GM19395 (cell line): ENCODE measurements at regions not wholly inside any gene's neighbourhood (a gene's known extent, or its start where the extent isn't known, plus 50 kb on each side); places are given as distances from the start of the nearest gene placed in this dataset.
"Not testable (repeated sequence)": the region's sequence is repeated elsewhere in the genome, so short reads cannot be mapped to it uniquely, and the experiment has no call there.

ENCODE experiments used
- ATAC-seq: cut with Tn5 transposase; IDR thresholded peaks from one replicate; pipeline ENCODE4 v1.9.1; 2021; ENCODE audit warnings: mild to moderate bottlenecking, moderate library complexity; ENCODE audit not compliant: unreplicated experiment

- ATAC-seq: not testable (repeated sequence)
Measured at GRCh38 chr4:3954540-3955320, 188.5 kb downstream of the ADRA2C start.

- ATAC-seq: peak; percentile 100
Measured at GRCh38 chr4:3955321-3956164, 189.4 kb downstream of the ADRA2C start.

DNA sequence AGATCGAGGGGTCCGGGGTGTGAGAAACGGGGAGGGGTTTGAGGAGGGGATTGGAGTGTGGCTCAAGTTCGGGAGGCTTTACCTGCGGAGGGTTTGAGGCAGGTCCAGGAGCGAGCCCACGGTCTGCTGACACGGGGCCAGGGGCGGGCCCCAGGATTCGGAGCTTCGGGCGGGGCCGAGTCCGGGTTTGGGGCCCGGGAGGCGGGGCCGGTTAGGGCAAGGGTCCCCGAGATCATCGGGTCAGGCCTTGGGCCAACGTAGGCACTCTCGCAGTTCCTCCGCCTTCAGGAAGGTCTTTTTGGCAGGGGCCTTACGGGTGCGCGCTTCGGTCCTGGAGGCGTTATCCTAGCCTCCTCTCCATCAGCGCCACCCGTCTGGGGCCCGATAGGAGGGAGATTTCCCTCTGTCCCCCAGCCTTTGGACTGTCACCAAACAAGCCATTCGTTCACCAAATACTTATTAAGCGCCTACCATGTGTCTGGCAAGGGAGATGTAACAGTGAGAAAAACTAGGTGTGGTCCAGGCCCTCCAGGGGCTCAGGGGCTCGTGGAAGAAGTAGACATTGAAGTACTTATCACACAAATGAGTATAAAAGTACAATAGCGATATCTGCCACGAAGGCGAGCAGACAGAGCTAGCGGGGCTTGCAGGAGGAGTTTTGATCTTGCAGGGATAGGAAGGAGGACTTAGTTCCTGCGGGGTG is 190.1 kb downstream of the ADRA2C start:
- not testable (repeated sequence) for ATAC-seq

- ATAC-seq: not testable (repeated sequence)
Measured at GRCh38 chr4:3961091-3961672, 195.0 kb downstream of the ADRA2C start.

DNA sequence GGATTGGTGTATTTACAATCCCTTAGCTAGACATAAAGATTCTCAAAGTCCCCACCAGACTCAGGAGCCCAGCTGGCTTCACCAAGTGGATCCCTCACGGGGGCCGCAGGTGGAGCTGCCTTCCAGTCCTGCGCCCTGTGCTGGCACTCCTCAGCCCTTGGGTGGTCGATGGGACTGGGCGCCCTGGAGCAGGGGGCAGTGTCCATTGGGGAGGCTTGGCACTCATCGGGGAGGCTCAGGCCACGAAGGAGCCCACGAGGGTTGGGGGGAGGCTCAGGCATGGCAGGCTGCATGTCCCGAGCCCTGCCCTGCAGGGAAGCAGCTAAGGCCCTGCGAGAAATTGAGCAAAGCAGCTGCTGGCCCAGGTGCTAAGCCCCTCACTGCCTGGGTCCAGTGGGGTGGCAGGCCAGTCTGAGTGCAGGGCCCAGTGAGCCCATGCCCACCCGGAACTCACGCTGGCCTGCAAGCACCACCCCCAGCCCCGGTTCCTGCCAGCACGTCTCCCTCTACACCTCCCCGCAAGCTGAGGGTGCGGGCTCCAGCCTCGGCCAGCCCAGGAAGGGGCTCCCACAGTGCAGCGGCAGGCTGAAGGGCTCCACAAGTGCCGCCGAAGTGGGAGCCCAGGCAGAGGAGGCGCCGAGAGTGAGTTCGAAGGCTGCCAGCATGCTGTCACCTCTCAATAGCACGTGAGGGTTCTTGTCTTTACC is 198.5 kb downstream of the ADRA2C start:
- ATAC-seq: not testable (repeated sequence)

DNA sequence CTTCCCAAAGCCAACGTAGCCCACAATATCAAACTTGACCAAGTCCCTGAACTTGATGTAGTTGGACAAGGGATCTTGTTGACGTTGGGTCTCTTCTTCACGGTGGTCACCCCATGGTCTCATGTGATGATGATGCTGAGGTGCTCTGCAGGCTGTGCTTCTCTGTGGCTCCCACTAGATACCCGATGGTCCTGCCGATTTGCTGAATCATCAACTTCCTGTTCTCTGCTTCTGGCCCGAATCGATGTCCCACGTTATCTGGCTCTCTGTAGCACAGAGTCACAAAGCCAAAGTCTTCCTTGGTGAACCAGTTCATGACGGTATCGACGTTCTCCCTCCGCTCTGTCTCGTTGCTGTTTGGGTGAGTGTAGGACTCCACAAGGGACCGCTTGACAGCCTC is 201.0 kb downstream of the ADRA2C start:
- ATAC-seq: not testable (repeated sequence)

DNA sequence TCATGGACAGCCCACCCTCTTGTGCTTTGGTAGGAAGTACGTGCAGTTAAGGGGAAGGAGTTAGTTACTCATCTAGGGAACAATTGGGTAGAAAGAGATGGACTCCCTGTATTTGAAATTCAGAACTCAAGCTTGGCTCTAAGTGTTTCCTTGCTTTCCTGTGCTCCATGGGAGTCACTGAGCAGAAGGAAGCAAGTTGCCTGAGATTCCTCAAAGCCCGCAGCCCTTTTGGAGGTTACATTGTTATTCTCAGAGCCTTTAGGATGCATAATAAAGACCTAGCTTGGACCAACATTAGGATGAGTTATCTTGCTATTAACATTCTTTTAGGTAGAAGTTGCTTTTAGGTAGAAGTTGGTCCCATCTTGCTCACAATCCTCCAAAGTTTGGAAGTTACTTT is 206.4 kb downstream of the ADRA2C start:
- ATAC-seq: not testable (repeated sequence)

DNA sequence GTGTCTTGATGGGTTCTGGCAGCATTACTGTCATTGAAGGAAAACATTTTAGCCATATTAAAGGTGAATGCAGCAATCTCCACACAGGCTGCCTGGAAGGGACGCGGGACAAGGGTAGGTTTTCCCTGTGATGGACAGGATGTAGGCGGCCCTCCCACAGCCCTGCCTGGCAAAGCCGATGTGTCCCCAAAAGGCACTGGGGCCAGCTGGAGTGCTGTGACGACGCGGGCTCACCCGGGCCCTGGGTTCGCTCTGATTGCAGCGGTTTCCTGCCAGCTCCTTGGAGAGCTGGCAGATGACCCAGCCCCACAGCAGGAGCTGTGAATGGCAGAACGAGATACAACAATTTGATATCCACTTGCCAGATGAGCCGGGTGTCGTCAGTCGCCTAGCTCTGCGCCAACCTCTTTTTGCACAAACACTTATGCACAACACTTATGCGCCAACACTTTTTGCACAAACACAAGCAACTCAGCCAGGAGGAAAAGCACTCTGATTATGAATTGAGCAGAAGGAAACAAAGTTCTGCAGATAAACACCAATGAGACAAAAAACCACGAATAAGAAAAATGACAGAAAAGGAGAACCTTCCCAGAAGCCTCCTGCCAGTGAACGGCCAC is 207.5 kb downstream of the ADRA2C start:
- ATAC-seq: not testable (repeated sequence)

- ATAC-seq: not testable (repeated sequence)
Measured at GRCh38 chr4:3983518-3984125, 217.4 kb downstream of the ADRA2C start.

- ATAC-seq: not testable (repeated sequence)
Measured at GRCh38 chr4:3984796-3985195, 218.6 kb downstream of the ADRA2C start.

DNA sequence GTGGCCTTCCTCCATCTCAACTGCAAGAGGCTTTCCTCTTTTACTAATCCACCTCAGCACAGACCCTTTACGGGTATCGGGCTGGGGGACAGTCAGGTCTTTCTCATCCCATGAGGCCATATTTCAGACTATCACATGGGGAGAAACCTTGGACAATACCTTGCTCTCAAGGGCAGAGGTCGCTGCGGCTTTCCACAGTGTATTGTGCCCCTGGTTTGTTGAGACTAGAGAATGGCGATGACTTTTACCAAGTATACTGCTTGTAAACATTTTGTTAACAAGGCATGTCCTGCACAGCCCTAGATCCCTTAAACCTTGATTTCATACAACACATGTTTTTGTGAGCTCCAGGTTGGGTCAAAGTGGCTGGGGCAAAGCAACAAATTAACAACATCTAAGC is 220.2 kb downstream of the ADRA2C start:
- not testable (repeated sequence) for ATAC-seq

DNA sequence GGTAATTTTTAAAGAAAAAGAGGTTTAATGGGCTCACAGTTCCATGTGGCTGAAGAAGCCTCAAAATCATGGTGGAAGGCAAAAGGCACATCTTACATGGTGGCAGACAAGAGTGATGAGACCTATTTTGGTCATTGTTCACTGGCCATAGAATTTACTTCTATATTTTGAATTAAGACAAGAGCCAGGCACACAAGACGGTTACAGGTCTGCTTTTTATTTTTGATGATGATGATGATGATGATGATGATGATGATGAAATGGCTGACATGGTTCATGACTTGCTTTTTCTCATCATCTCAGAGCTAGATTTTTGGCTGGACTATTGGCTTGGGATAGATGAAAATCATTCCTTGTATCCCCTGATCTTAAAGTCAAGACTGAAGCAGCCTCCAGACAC is 229.3 kb downstream of the OTOP1 start:
- ATAC-seq: not testable (repeated sequence)

DNA sequence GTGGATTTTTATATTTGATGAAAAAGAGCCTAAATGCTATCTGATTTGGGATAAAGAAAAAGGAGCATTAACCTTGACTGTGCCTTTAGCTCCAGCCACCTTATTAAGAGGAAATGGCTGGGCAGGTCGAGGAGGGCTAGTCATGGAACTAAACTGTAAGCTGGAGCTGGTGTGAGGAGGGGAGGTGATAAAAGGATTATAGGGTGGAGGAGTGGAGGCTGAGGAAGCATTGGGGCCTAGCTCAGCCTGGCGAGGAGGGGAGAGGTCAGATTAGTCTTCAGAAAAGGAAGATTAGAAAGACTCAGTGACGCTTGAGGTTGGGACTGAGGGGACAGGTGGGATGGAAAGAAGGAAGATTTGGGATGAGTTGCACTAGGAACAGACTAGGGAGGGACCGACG is 222.7 kb downstream of the OTOP1 start:
- not testable (repeated sequence) for ATAC-seq

DNA sequence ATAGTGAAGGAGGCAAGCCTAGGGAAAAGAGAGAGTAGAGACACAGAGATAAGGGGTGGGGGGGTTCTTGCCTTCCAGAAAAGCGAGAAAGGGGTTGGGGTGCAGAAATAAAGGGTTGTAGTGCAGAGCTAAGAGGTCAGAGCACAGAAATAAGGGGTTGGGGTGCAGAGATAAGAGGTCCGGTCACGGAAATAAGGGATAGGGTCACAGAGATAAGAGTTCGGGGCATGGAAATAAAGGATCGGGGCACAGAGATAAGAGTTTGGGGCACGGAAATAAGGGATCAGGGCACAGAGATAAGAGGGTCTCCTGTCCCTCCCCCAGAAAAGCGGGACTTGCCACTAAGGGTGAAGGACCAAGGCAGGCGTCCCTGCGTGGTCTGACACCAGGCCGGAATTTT is 222.0 kb downstream of the OTOP1 start:
- not testable (repeated sequence) for ATAC-seq

- ATAC-seq: not testable (repeated sequence)
Measured at GRCh38 chr4:4006356-4006755, 220.4 kb downstream of the OTOP1 start.

DNA sequence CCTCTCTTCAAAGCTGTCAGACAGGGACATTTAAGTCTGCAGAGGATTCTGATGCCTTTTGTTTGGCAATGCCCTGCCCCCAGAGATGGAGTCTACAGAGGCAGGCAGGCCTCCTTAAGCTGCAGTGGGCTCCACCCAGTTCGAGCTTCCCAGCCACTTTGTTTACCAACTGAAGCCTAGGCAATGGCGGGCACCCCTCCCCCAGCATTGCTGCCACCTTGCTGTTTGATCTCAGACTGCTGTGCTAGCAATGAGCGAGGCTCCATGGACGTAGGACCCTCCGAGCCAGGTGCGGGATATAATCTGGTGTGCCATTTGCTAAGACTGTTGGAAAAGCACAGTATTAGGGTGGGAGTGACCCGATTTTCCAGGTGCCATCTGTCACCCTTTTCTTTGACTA is 207.7 kb downstream of the OTOP1 start:
- ATAC-seq: not testable (repeated sequence)

DNA sequence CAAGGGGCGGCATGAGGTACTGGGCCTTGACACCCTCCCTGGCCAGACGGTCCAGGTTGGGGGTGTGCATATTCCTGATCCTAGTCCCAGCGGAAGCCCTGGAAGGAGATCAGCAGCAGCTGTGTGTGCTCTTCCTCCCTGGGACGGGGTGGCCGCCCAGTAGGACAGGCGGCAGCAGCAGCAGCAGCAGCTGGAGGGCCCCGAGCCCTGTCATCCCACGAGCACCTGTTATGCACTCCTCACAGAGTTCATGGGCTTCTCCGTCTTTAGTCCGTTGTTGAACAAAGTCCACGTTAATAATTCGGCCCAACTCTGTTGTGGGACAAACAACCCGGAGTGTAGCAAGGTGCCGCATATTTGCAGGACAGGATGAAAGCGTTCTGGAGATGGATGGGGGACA is 205.6 kb downstream of the OTOP1 start:
- not testable (repeated sequence) for ATAC-seq

GRCh38 chr4:4026708-4027107 is 200.0 kb downstream of the OTOP1 start:
- ATAC-seq: not testable (repeated sequence)

DNA sequence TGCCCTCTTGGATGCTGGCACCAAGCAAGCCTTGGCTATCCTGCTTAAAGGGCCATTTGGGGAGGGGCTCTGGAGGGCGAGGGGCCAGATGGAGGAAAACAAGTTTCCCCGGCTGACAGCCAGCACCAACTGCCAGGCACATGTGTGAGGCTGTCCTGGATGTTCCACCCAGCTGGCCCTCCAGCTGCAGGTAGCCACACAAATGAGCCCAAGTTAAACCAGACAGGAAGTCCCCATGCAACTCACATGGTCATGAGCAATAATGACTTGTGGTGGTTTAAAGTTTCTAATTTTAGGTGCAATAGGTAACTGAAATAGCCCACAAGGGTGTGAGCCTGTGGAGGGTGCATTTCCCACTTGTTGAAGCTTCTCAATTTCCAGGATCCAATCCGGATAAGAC is 198.0 kb downstream of the OTOP1 start:
- ATAC-seq: not testable (repeated sequence)
